GM23338 (cell line): ENCODE measurements at regions not wholly inside any gene's neighbourhood (a gene's known extent, or its start where the extent isn't known, plus 50 kb on each side); places are given as distances from the start of the nearest gene placed in this dataset.

ENCODE experiments used
- ATAC-seq: fragments of 200-7000 bp; cut with Tn5 transposase; 3 replicates; pipeline ENCODE4 v1.9.1; 2020
- DNase-seq: peaks from one replicate; pipeline ENCODE4 v3.0.0-alpha.2; 2015; ENCODE audit warnings: low spot score
- H2AFZ ChIP-seq: fragments of 200-600 bp; sonication (generic); 2 replicates; pipeline ENCODE4 v1.8.0; 2016; ENCODE audit warnings: antibody characterized with exemption, mild to moderate bottlenecking, moderate library complexity
- H3F3A ChIP-seq: fragments of 200-600 bp; sonication (generic); replicated peaks from 2 replicates; pipeline ENCODE4 v1.8.0; 2017; ENCODE audit warnings: antibody characterized with exemption, mixed run types, low read depth
- H3K27ac ChIP-seq: fragments of 200-600 bp; sonication (generic); 2 replicates; pipeline ENCODE4 v1.6.1; 2016; ENCODE audit warnings: low read depth
- H3K27me3 ChIP-seq: fragments of 200-600 bp; sonication (generic); 2 replicates; pipeline ENCODE4 v1.8.0; 2016; ENCODE audit warnings: mild to moderate bottlenecking, mixed run types, moderate library complexity; ENCODE audit not compliant: insufficient read depth
- H3K36me3 ChIP-seq: fragments of 200-600 bp; sonication (generic); 2 replicates; pipeline ENCODE4 v1.8.0; 2016; ENCODE audit warnings: mild to moderate bottlenecking; ENCODE audit not compliant: insufficient read depth
- H3K4me1 ChIP-seq: fragments of 200-600 bp; sonication (generic); 2 replicates; pipeline ENCODE4 v1.8.0; 2016; ENCODE audit warnings: mild to moderate bottlenecking, moderate library complexity; ENCODE audit not compliant: insufficient read depth
- H3K4me2 ChIP-seq: fragments of 200-600 bp; sonication (generic); 2 replicates; pipeline ENCODE4 v1.7.1; 2017; ENCODE audit warnings: mixed run types
- H3K4me3 ChIP-seq: fragments of 200-600 bp; sonication (generic); 2 replicates; pipeline ENCODE4 v1.6.1; 2016; ENCODE audit warnings: mixed run types
- H3K79me2 ChIP-seq: fragments of 200-600 bp; sonication (generic); replicated peaks from 2 replicates; pipeline ENCODE4 v1.8.0; 2017; ENCODE audit warnings: mild to moderate bottlenecking; ENCODE audit not compliant: insufficient read depth
- H3K9me2 ChIP-seq: fragments of 200-600 bp; sonication (generic); 2 replicates; pipeline ENCODE4 v1.8.0; 2017; ENCODE audit not compliant: insufficient read depth
- H4K20me1 ChIP-seq: fragments of 200-600 bp; sonication (generic); replicated peaks from 2 replicates; pipeline ENCODE4 v1.8.0; 2017; ENCODE audit warnings: mild to moderate bottlenecking; ENCODE audit not compliant: insufficient read depth
- H3K27ac Mint-ChIP-seq: 2 replicates; pipeline ENCODE4 v1.8.0; 2020; ENCODE audit warnings: inconsistent platforms, mild to moderate bottlenecking, moderate library complexity, mixed read lengths
- H3K27me3 Mint-ChIP-seq: 3 replicates; pipeline ENCODE4 v1.8.0; 2022; ENCODE audit warnings: low read depth, mild to moderate bottlenecking, moderate library complexity, mixed read lengths, inconsistent platforms; ENCODE audit not compliant: insufficient read depth, poor library complexity
- H3K36me3 Mint-ChIP-seq: 3 replicates; pipeline ENCODE4 v1.8.0; 2021; ENCODE audit warnings: low read depth, mild to moderate bottlenecking, inconsistent platforms, moderate library complexity, mixed read lengths
- H3K4me1 Mint-ChIP-seq: 3 replicates; pipeline ENCODE4 v1.8.0; 2020; ENCODE audit warnings: mild to moderate bottlenecking, inconsistent platforms, mixed read lengths
- H3K4me3 Mint-ChIP-seq: 3 replicates; pipeline ENCODE4 v1.8.0; 2021; ENCODE audit warnings: moderate library complexity, mild to moderate bottlenecking, inconsistent platforms, mixed read lengths
- H3K9me3 Mint-ChIP-seq: 3 replicates; pipeline ENCODE4 v1.8.0; 2020; ENCODE audit warnings: moderate library complexity, mild to moderate bottlenecking, inconsistent platforms, mixed read lengths
- CREB1 ChIP-seq: fragments of 250-450 bp; sonication (Bioruptor Pico); IDR thresholded peaks from 2 replicates; pipeline ENCODE4 v1.5.0; 2020; ENCODE audit warnings: low read depth, mild to moderate bottlenecking, moderate library complexity
- EZH2phosphoT487 ChIP-seq: fragments of 200-600 bp; sonication (generic); IDR thresholded peaks from one replicate; pipeline ENCODE4 v1.8.1; 2018; ENCODE audit warnings: antibody characterized with exemption; ENCODE audit not compliant: unreplicated experiment
- JUNB ChIP-seq: IDR thresholded peaks from one replicate; pipeline ENCODE4 v1.6.1; 2016; ENCODE audit warnings: antibody characterized with exemption; ENCODE audit not compliant: unreplicated experiment
- NANOG ChIP-seq: IDR thresholded peaks from 2 replicates; pipeline ENCODE4 v1.6.1; 2016; ENCODE audit warnings: antibody characterized with exemption, borderline replicate concordance
- POLR2AphosphoS5 ChIP-seq: IDR thresholded peaks from 2 replicates; pipeline ENCODE4 v1.6.1; 2016; ENCODE audit warnings: antibody characterized with exemption, low read depth
- ZNF114 ChIP-seq: fragments of 250-450 bp; sonication (Bioruptor Pico); IDR thresholded peaks from 2 replicates; pipeline ENCODE4 v1.5.0; 2020; ENCODE audit warnings: mild to moderate bottlenecking, moderate library complexity
- ZNF462 ChIP-seq: fragments of 250-450 bp; sonication (Bioruptor Pico); IDR thresholded peaks from 2 replicates; pipeline ENCODE4 v1.5.0; 2020; ENCODE audit warnings: mild to moderate bottlenecking, moderate library complexity
- TF ChIP-seq, protein P1 (sequence below): IDR thresholded peaks from 2 replicates; pipeline ENCODE4 v1.6.1; 2016; ENCODE audit warnings: antibody characterized with exemption
- TF ChIP-seq, protein P2 (sequence below), 2 experiments: fragments of 200-600 bp in 1 of 2; sonication (generic) in 1 of 2; conservative IDR thresholded peaks; 2 replicates each; pipeline versions ENCODE4 v1.5.1 to v1.6.1; 2016 to 2017; ENCODE audit warnings: antibody characterized with exemption in 2 of 2, low read depth in 2 of 2, mild to moderate bottlenecking in 2 of 2, moderate library complexity in 1 of 2

DNA sequence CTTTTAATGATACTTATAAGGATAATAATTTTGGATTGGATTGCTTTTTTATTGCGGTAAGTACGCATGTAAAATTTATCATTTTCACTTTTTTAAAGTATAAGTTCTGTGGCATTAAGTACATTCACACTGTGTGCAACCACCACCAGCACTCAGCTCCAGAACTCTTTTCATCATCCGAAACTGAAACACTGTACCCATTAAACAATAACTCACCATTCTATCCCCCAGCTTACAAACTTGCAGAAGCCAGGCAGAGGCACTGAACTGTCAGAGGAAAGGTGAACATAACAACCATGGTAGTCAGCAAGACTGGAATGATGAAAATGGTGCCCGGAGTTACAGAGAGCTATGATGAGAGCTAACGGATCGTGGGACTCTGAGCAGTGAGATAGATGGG lies 465.9 kb downstream of the ADCYAP1 start:
- Mint-ChIP-seq H3K36me3 (no peaks in the 10 kb centered on the region), H3K9me3 (no peaks in the 10 kb centered on the region), H3K27ac (no peak overlapping the region), H3K27me3 (no peaks in the 10 kb centered on the region), H3K4me3 (no peak overlapping the region), H3K4me1 (peaks cover 3% of the 10 kb centered on the region; the same call in 1 of the 3 replicates)
- no peaks in the 10 kb centered on the region for H3F3A ChIP-seq
- no peak overlapping the region for H2AFZ ChIP-seq
- no peaks in the 10 kb centered on the region for H3K4me1 ChIP-seq
- ATAC-seq (no peak), DNase-seq (no peak)
- H3K79me2 ChIP-seq = no peaks in the 10 kb centered on the region
- no peaks in the 10 kb centered on the region for H4K20me1 ChIP-seq
- no peak for TF ChIP-seq ZNF462
- no peak for TF ChIP-seq JUNB
- TF ChIP-seq POLR2AphosphoS5 = no peak
- TF ChIP-seq, protein P1, sequence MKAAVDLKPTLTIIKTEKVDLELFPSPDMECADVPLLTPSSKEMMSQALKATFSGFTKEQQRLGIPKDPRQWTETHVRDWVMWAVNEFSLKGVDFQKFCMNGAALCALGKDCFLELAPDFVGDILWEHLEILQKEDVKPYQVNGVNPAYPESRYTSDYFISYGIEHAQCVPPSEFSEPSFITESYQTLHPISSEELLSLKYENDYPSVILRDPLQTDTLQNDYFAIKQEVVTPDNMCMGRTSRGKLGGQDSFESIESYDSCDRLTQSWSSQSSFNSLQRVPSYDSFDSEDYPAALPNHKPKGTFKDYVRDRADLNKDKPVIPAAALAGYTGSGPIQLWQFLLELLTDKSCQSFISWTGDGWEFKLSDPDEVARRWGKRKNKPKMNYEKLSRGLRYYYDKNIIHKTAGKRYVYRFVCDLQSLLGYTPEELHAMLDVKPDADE = no peak
- TF ChIP-seq ZNF114 (CRISPR knock-in tag) = no peak
- no peak for TF ChIP-seq NANOG
- no peak for TF ChIP-seq EZH2phosphoT487
- TF ChIP-seq, protein P2, sequence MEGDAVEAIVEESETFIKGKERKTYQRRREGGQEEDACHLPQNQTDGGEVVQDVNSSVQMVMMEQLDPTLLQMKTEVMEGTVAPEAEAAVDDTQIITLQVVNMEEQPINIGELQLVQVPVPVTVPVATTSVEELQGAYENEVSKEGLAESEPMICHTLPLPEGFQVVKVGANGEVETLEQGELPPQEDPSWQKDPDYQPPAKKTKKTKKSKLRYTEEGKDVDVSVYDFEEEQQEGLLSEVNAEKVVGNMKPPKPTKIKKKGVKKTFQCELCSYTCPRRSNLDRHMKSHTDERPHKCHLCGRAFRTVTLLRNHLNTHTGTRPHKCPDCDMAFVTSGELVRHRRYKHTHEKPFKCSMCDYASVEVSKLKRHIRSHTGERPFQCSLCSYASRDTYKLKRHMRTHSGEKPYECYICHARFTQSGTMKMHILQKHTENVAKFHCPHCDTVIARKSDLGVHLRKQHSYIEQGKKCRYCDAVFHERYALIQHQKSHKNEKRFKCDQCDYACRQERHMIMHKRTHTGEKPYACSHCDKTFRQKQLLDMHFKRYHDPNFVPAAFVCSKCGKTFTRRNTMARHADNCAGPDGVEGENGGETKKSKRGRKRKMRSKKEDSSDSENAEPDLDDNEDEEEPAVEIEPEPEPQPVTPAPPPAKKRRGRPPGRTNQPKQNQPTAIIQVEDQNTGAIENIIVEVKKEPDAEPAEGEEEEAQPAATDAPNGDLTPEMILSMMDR (conservative IDR thresholded peaks at IDR 0.05; ENCODE audit: low read depth in 2 of 2) = no peak
- TF ChIP-seq CREB1 (CRISPR knock-in tag) = no peak
- H3K9me2 ChIP-seq = peaks cover 5% of the 10 kb centered on the region
- H3K4me3 ChIP-seq = no peak overlapping the region
- no peaks in the 10 kb centered on the region for H3K36me3 ChIP-seq
- no peak overlapping the region for H3K4me2 ChIP-seq
- H3K27me3 ChIP-seq = no peaks in the 10 kb centered on the region
- no peak overlapping the region for H3K27ac ChIP-seq
